ENCODE measurements at regions not wholly inside any gene's neighbourhood (a gene's known extent, or its start where the extent isn't known, plus 50 kb on each side); places are given as distances from the start of the nearest gene placed in this dataset.
"Not testable (repeated sequence)": the region's sequence is repeated elsewhere in the genome, so short reads cannot be mapped to it uniquely, and the experiment has no call there.

DNA sequence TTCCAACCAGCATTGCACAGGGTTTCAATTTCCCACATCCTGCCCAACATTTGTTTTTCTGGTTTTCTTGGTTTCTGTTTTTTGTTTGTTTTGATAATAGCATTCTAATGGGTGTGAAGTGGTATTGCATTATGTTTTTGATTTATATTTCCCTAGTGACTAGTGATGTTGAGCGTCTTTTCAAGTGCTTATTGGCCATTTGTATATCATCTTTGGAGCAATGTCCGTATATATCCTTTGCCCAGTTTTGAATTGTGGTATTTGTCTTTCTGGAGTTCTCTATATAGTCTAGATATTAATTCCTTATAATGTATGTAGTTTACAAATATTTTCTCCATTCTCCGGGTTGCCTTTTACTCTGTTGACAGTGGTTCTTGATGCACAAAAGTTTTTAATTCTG lies 2168.1 kb upstream of the DEFB115 start:
- not testable (repeated sequence) for H3K4me3 Mint-ChIP-seq; DNase-seq; H3K27me3 Mint-ChIP-seq; H3K4me3 ChIP-seq (ENCODE audit: low read depth, low read length); ATAC-seq (ENCODE audit: low read depth in 2 of 2); H3K4me1 Mint-ChIP-seq; H3K27ac Mint-ChIP-seq; H3K36me3 Mint-ChIP-seq; H3K27ac ChIP-seq (ENCODE audit: insufficient read depth, low read length, poor library complexity, severe bottlenecking); H3K9me3 ChIP-seq (ENCODE audit: control insufficient read depth in 2 of 2, low read length in 2 of 2); H3K27me3 ChIP-seq (ENCODE audit: control insufficient read depth, insufficient read depth, low read length); H3K36me3 ChIP-seq (ENCODE audit: control insufficient read depth, insufficient read depth, low read length); H3K4me1 ChIP-seq (ENCODE audit: control insufficient read depth, insufficient read depth, low read length, poor library complexity, severe bottlenecking)
- H3K9me3 Mint-ChIP-seq, result peaks cover 6 to 28% (median 16%) of the 10 kb centered on the region in 7 donors

GRCh38 chr20:29093958-29094357 lies 2163.5 kb upstream of the DEFB115 start:
- peaks cover 0 to 17% (median 12%) of the 10 kb centered on the region in 7 donors for H3K9me3 Mint-ChIP-seq
- not testable (repeated sequence) for H3K27ac ChIP-seq (ENCODE audit: insufficient read depth, low read length, poor library complexity, severe bottlenecking); H3K4me3 Mint-ChIP-seq; H3K27me3 ChIP-seq (ENCODE audit: control insufficient read depth, insufficient read depth, low read length); DNase-seq; H3K4me1 ChIP-seq (ENCODE audit: control insufficient read depth, insufficient read depth, low read length, poor library complexity, severe bottlenecking); H3K27me3 Mint-ChIP-seq; H3K36me3 ChIP-seq (ENCODE audit: control insufficient read depth, insufficient read depth, low read length); ATAC-seq (ENCODE audit: low read depth in 2 of 2); H3K4me1 Mint-ChIP-seq; H3K36me3 Mint-ChIP-seq; H3K9me3 ChIP-seq (ENCODE audit: control insufficient read depth in 2 of 2, low read length in 2 of 2); H3K4me3 ChIP-seq (ENCODE audit: low read depth, low read length); H3K27ac Mint-ChIP-seq

GRCh38 chr20:29096695-29097094 lies 2160.8 kb upstream of the DEFB115 start:
- H3K9me3 ChIP-seq (ENCODE audit: control insufficient read depth in 2 of 2, low read length in 2 of 2); H3K36me3 Mint-ChIP-seq; H3K9me3 Mint-ChIP-seq; H3K4me1 ChIP-seq (ENCODE audit: control insufficient read depth, insufficient read depth, low read length, poor library complexity, severe bottlenecking); H3K4me3 Mint-ChIP-seq; H3K27me3 Mint-ChIP-seq; ATAC-seq (ENCODE audit: low read depth in 2 of 2); H3K36me3 ChIP-seq (ENCODE audit: control insufficient read depth, insufficient read depth, low read length); H3K27ac Mint-ChIP-seq; H3K4me1 Mint-ChIP-seq; H3K4me3 ChIP-seq (ENCODE audit: low read depth, low read length); H3K27me3 ChIP-seq (ENCODE audit: control insufficient read depth, insufficient read depth, low read length); DNase-seq; H3K27ac ChIP-seq (ENCODE audit: insufficient read depth, low read length, poor library complexity, severe bottlenecking): not testable (repeated sequence)

- not testable (repeated sequence) for ATAC-seq (ENCODE audit: low read depth in 2 of 2); H3K27ac Mint-ChIP-seq; H3K4me3 Mint-ChIP-seq; DNase-seq; H3K27me3 ChIP-seq (ENCODE audit: control insufficient read depth, insufficient read depth, low read length); H3K4me1 ChIP-seq (ENCODE audit: control insufficient read depth, insufficient read depth, low read length, poor library complexity, severe bottlenecking); H3K36me3 Mint-ChIP-seq; H3K9me3 ChIP-seq (ENCODE audit: control insufficient read depth in 2 of 2, low read length in 2 of 2); H3K27me3 Mint-ChIP-seq; H3K4me3 ChIP-seq (ENCODE audit: low read depth, low read length); H3K27ac ChIP-seq (ENCODE audit: insufficient read depth, low read length, poor library complexity, severe bottlenecking); H3K36me3 ChIP-seq (ENCODE audit: control insufficient read depth, insufficient read depth, low read length); H3K4me1 Mint-ChIP-seq
- H3K9me3 Mint-ChIP-seq, result peaks cover 0 to 35% (median 10%) of the 10 kb centered on the region in 7 donors
These were observed 2149.6 kb upstream of the DEFB115 start for GRCh38 chr20:29107884-29108283.

DNA sequence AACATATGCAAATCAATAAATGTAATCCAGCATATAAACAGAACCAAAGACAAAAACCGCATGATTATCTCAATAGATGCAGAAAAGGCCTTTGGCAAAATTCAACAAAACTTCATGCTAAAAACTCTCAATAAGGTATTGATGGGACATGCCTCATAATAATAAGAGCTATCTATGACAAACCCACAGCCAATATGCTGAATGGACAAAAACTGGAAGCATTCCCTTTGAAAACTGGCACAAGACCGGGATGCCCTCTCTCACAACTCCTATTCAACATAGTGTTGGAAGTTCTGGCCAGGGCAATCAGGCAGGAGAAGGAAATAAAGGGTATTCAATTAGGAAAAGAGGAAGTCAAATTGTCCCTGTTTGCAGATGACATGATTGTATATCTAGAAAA lies 2148.1 kb upstream of the DEFB115 start:
- not testable (repeated sequence) for H3K36me3 ChIP-seq (ENCODE audit: control insufficient read depth, insufficient read depth, low read length); H3K4me3 ChIP-seq (ENCODE audit: low read depth, low read length); H3K27ac ChIP-seq (ENCODE audit: insufficient read depth, low read length, poor library complexity, severe bottlenecking); H3K4me3 Mint-ChIP-seq; H3K4me1 ChIP-seq (ENCODE audit: control insufficient read depth, insufficient read depth, low read length, poor library complexity, severe bottlenecking); H3K9me3 ChIP-seq (ENCODE audit: control insufficient read depth in 2 of 2, low read length in 2 of 2); ATAC-seq (ENCODE audit: low read depth in 2 of 2); H3K27me3 Mint-ChIP-seq; H3K4me1 Mint-ChIP-seq; H3K36me3 Mint-ChIP-seq; H3K27ac Mint-ChIP-seq; DNase-seq; H3K27me3 ChIP-seq (ENCODE audit: control insufficient read depth, insufficient read depth, low read length)
- H3K9me3 Mint-ChIP-seq, result peaks cover 0 to 41% (median 12%) of the 10 kb centered on the region in 7 donors

DNA sequence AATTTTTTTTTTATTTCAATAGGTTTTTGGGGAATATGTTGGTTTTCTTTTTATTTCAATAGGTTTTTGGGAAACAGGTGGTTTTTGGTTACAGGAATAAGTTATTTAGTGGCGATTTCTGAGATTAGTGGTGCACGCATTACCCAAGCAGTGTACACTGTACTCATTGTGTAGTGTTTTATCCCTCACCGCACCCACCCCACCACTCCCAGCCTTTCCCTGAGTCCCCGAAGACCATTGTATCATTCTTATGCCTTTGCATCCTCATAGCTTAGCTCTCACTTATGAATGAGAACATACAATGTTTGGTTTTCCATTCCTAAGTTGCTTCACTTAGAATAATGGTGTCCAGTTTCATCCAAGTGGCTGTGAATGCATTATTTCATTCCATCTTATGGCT lies 2142.4 kb upstream of the DEFB115 start:
- H3K4me3 Mint-ChIP-seq; H3K36me3 ChIP-seq (ENCODE audit: control insufficient read depth, insufficient read depth, low read length); H3K4me1 ChIP-seq (ENCODE audit: control insufficient read depth, insufficient read depth, low read length, poor library complexity, severe bottlenecking); ATAC-seq (ENCODE audit: low read depth in 2 of 2); H3K4me1 Mint-ChIP-seq; H3K4me3 ChIP-seq (ENCODE audit: low read depth, low read length); H3K27me3 ChIP-seq (ENCODE audit: control insufficient read depth, insufficient read depth, low read length); H3K27me3 Mint-ChIP-seq; DNase-seq; H3K36me3 Mint-ChIP-seq; H3K27ac Mint-ChIP-seq; H3K27ac ChIP-seq (ENCODE audit: insufficient read depth, low read length, poor library complexity, severe bottlenecking): not testable (repeated sequence)
- peaks cover 7 to 15% of the 10 kb centered on the region in 2 experiments for H3K9me3 ChIP-seq (ENCODE audit: control insufficient read depth in 2 of 2, low read length in 2 of 2)
- peaks cover 5 to 44% (median 19%) of the 10 kb centered on the region in 7 donors for H3K9me3 Mint-ChIP-seq

- H3K27ac Mint-ChIP-seq, result no peak overlapping the region
- no peak overlapping the region for H3K4me3 Mint-ChIP-seq
- H3K27me3 Mint-ChIP-seq, result no peaks in the 10 kb centered on the region
- no peaks in the 10 kb centered on the region for H3K36me3 Mint-ChIP-seq
- peaks cover 5 to 46% (median 18%) of the 10 kb centered on the region in 7 donors for H3K9me3 Mint-ChIP-seq
- Histone ChIP-seq H3K4me3 (ENCODE audit: low read depth, low read length) (no peak overlapping the region), H3K9me3 (ENCODE audit: control insufficient read depth in 2 of 2, low read length in 2 of 2) (peaks cover 8 to 15% of the 10 kb centered on the region in 2 experiments), H3K27ac (ENCODE audit: insufficient read depth, low read length, poor library complexity, severe bottlenecking) (no peak overlapping the region), H3K27me3 (ENCODE audit: control insufficient read depth, insufficient read depth, low read length) (no peaks in the 10 kb centered on the region), H3K4me1 (ENCODE audit: control insufficient read depth, insufficient read depth, low read length, poor library complexity, severe bottlenecking) (no peaks in the 10 kb centered on the region), H3K36me3 (ENCODE audit: control insufficient read depth, insufficient read depth, low read length) (no peaks in the 10 kb centered on the region)
- no peaks in the 10 kb centered on the region for H3K4me1 Mint-ChIP-seq
- no peak for DNase-seq
- no peak for ATAC-seq (ENCODE audit: low read depth in 2 of 2)
These were observed 2138.3 kb upstream of the DEFB115 start for GRCh38 chr20:29119141-29119540.

DNA sequence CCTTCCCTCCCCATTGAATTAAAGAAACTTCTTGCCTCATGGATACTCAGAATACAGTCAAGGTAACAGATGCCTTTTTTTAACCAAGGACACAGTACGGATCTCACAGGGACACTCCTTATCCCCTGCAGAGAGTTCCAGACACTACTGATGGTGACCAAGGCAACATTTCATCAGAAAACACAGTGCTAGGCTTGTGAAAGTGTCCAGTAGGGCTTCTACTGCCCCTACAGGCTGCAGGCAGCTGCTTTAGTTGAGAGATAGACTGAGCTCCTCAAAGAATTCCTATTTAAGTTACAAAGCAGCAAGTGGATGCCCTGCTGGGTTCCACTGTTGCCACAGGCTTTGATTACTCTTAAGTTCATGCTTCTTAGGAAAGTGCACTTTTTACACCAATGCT lies 2137.8 kb upstream of the DEFB115 start:
- not testable (repeated sequence) for H3K4me3 ChIP-seq (ENCODE audit: low read depth, low read length); H3K27ac ChIP-seq (ENCODE audit: insufficient read depth, low read length, poor library complexity, severe bottlenecking); DNase-seq; H3K27me3 Mint-ChIP-seq; H3K27me3 ChIP-seq (ENCODE audit: control insufficient read depth, insufficient read depth, low read length); H3K36me3 Mint-ChIP-seq; H3K4me3 Mint-ChIP-seq; H3K4me1 ChIP-seq (ENCODE audit: control insufficient read depth, insufficient read depth, low read length, poor library complexity, severe bottlenecking); H3K27ac Mint-ChIP-seq; H3K36me3 ChIP-seq (ENCODE audit: control insufficient read depth, insufficient read depth, low read length); ATAC-seq (ENCODE audit: low read depth in 2 of 2); H3K4me1 Mint-ChIP-seq
- peaks cover 5 to 49% (median 20%) of the 10 kb centered on the region in 7 donors for H3K9me3 Mint-ChIP-seq
- peaks cover 8 to 15% of the 10 kb centered on the region in 2 experiments for H3K9me3 ChIP-seq (ENCODE audit: control insufficient read depth in 2 of 2, low read length in 2 of 2)

All from CD4-positive, CD25-positive, alpha-beta regulatory T cell (primary cell).